Fibroblast of lung (primary cell): ENCODE measurements at regions not wholly inside any gene's neighbourhood (a gene's known extent, or its start where the extent isn't known, plus 50 kb on each side); places are given as distances from the start of the nearest gene placed in this dataset.

ENCODE experiments used
- DNase-seq, 2 donors: peaks; one replicate each; pipeline versions ENCODE4 v3.0.0 to v3.0.0-alpha.2; 2010; ENCODE audit warnings: low read depth in 2 of 2
- H2AFZ ChIP-seq: 2 replicates; pipeline ENCODE4 v1.5.1; 2012; ENCODE audit warnings: low read length, control low read depth, inconsistent platforms
- H3K27ac ChIP-seq: 2 replicates; pipeline ENCODE4 v1.5.1; 2011; ENCODE audit warnings: low read length, control low read depth; ENCODE audit not compliant: insufficient read depth
- H3K27me3 ChIP-seq: 2 replicates; pipeline ENCODE4 v1.5.1; 2011; ENCODE audit warnings: mild to moderate bottlenecking, low read length; ENCODE audit not compliant: control insufficient read depth, insufficient read depth
- H3K36me3 ChIP-seq: 2 replicates; pipeline ENCODE4 v1.5.1; 2011; ENCODE audit warnings: low read length; ENCODE audit not compliant: control insufficient read depth, insufficient read depth
- H3K4me1 ChIP-seq: 2 replicates; pipeline ENCODE4 v1.5.1; 2011; ENCODE audit warnings: low read length; ENCODE audit not compliant: control insufficient read depth, insufficient read depth; ENCODE audit errors: extremely low read depth
- H3K4me2 ChIP-seq: 2 replicates; pipeline ENCODE4 v1.5.1; 2011; ENCODE audit warnings: low read length, control low read depth; ENCODE audit not compliant: insufficient read depth; ENCODE audit errors: extremely low read depth
- H3K4me3 ChIP-seq, 4 experiments: fragments of 200-600 bp in 1 of 4; sonication (generic) in 1 of 4; replicated peaks in 1 of 4; 2 replicates each; pipeline ENCODE4 v1.5.1; 2011 to 2016; ENCODE audit warnings: low read length in 4 of 4, low read depth in 3 of 4, mild to moderate bottlenecking in 3 of 4, control low read depth in 2 of 4, inconsistent platforms in 1 of 4, mixed read lengths in 1 of 4; ENCODE audit not compliant: insufficient read depth in 1 of 4; ENCODE audit errors: control extremely low read depth in 1 of 4
- H3K79me2 ChIP-seq: 2 replicates; pipeline ENCODE4 v1.5.1; 2012; ENCODE audit warnings: mild to moderate bottlenecking, low read length, inconsistent platforms; ENCODE audit not compliant: control insufficient read depth, insufficient read depth
- H3K9ac ChIP-seq: 2 replicates; pipeline ENCODE4 v1.5.1; 2011; ENCODE audit warnings: mild to moderate bottlenecking, low read length, control low read depth; ENCODE audit not compliant: insufficient read depth
- H3K9me3 ChIP-seq: 2 replicates; pipeline ENCODE4 v1.5.1; 2012; ENCODE audit warnings: low read depth, low read length; ENCODE audit not compliant: control insufficient read depth, insufficient read depth
- H4K20me1 ChIP-seq: 2 replicates; pipeline ENCODE4 v1.5.1; 2011; ENCODE audit warnings: low read length; ENCODE audit not compliant: control insufficient read depth, insufficient read depth; ENCODE audit errors: extremely low read depth
- CTCF ChIP-seq, 2 donors: IDR thresholded peaks in 1 of 2; conservative IDR thresholded peaks in 1 of 2; 1 replicate in 1 of 2; 2 replicates in 1 of 2; pipeline ENCODE4 v1.5.1; 2011 to 2012; ENCODE audit warnings: low read length in 2 of 2, control low read depth in 1 of 2, inconsistent platforms in 1 of 2, low read depth in 1 of 2, mild to moderate bottlenecking in 1 of 2
- EZH2 ChIP-seq: IDR thresholded peaks from 2 replicates; pipeline ENCODE4 v1.5.1; 2012; ENCODE audit warnings: low read length, control low read depth, mild to moderate bottlenecking; ENCODE audit errors: missing control alignments

DNA sequence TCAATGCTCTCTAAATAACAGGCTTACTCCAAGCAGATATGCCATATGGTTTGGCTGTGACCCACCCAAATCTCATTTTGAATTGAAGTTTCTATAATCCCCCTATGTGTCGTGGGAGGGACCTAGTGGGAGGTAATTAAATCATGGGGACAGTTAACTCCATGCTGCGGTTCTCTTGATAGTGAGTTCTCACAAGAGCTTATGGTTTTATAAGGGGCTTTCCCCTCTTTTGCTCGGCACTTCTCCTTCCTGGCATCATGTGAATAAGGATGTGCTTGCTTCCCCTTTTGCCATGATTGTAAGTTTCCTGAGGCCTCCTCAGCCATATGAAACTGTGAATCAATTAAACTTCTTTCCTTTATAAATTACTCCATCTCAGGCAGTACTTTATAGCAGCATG lies 302.7 kb upstream of the ZC3H15 start:
- no peak for DNase-seq
- no peaks in the 10 kb centered on the region for H3K36me3 ChIP-seq
- no peak overlapping the region for H2AFZ ChIP-seq
- no peak overlapping the region for H3K27ac ChIP-seq
- no peaks in the 10 kb centered on the region for H3K79me2 ChIP-seq
- H3K4me1 ChIP-seq: no peaks in the 10 kb centered on the region
- no peak for TF ChIP-seq EZH2
- TF ChIP-seq CTCF (conservative IDR thresholded peaks at IDR 0.05 in 1 of 2, IDR thresholded peaks at IDR 0.05 in 1 of 2; ENCODE audit: low read depth in 1 of 2, low read length in 2 of 2): no peak
- H3K4me3 ChIP-seq: no peak overlapping the region
- no peaks in the 10 kb centered on the region for H4K20me1 ChIP-seq
- no peak overlapping the region for H3K9ac ChIP-seq
- no peak overlapping the region for H3K4me2 ChIP-seq
- no peaks in the 10 kb centered on the region for H3K9me3 ChIP-seq
- H3K27me3 ChIP-seq: no peaks in the 10 kb centered on the region

- DNase-seq: no peak
- Histone ChIP-seq H3K79me2 (no peaks in the 10 kb centered on the region), H3K27ac (no peak overlapping the region), H3K36me3 (no peaks in the 10 kb centered on the region), H3K27me3 (no peaks in the 10 kb centered on the region), H3K9me3 (no peaks in the 10 kb centered on the region), H3K4me2 (no peak overlapping the region), H2AFZ (no peak overlapping the region), H3K9ac (no peak overlapping the region), H4K20me1 (no peaks in the 10 kb centered on the region), H3K4me3 (no peak overlapping the region), H3K4me1 (no peaks in the 10 kb centered on the region)
- TF ChIP-seq CTCF (conservative IDR thresholded peaks at IDR 0.05 in 1 of 2, IDR thresholded peaks at IDR 0.05 in 1 of 2; ENCODE audit: low read depth in 1 of 2, low read length in 2 of 2) (no peak), EZH2 (no peak)
Measured at GRCh38 chr2:186187854-186188253, 298.2 kb upstream of the ZC3H15 start.

- H3K4me2 ChIP-seq: no peak overlapping the region
- H3K27me3 ChIP-seq: no peaks in the 10 kb centered on the region
- no peak for DNase-seq
- H4K20me1 ChIP-seq: no peaks in the 10 kb centered on the region
- no peaks in the 10 kb centered on the region for H3K9me3 ChIP-seq
- H3K27ac ChIP-seq: no peak overlapping the region
- H3K9ac ChIP-seq: no peak overlapping the region
- no peaks in the 10 kb centered on the region for H3K79me2 ChIP-seq
- H3K4me3 ChIP-seq: no peak overlapping the region
- no peaks in the 10 kb centered on the region for H3K4me1 ChIP-seq
- no peak for TF ChIP-seq EZH2
- TF ChIP-seq CTCF (conservative IDR thresholded peaks at IDR 0.05 in 1 of 2, IDR thresholded peaks at IDR 0.05 in 1 of 2; ENCODE audit: low read depth in 1 of 2, low read length in 2 of 2): no peak
- H3K36me3 ChIP-seq: no peaks in the 10 kb centered on the region
- no peak overlapping the region for H2AFZ ChIP-seq
Measured at GRCh38 chr2:186189816-186190215, 296.2 kb upstream of the ZC3H15 start.
